ENCODE measurements at regions not wholly inside any gene's neighbourhood (a gene's known extent, or its start where the extent isn't known, plus 50 kb on each side); places are given as distances from the start of the nearest gene placed in this dataset.
"Not testable (repeated sequence)": the region's sequence is repeated elsewhere in the genome, so short reads cannot be mapped to it uniquely, and the experiment has no call there.

DNA sequence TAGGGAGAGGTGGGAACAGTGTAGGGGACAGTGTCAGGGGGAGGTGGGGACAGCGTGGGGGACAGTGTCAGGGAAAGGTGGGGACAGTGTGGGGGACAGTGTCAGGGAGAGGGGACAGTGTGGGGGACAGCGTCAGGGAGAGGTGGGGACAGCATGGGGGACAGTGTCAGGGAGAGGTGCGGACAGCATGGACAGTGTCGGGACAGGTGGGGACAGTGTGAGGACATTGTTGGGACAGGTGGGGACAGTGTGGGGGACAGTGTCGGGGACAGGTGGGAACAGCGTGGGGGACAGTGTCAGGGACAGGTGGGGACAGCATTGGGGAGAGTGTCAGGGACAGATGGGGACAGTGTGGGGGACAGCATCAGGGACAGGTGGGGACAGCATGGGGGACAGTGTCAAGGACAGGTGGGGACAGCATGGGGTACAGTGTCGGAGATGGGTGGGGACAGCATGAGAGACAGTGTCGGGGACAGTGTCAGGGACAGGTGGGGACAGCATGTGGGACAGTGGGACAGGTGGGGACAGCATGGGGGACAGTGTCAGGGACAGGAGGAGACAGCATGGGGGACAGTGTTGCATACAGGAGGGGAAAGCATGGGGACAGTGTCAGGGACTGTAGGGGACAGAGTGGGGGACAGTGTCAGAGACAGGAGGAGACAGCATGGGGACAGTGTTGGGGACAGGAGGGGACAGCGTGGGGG is 139.0 kb downstream of the TMEM121 start:
- no peak for TF ChIP-seq CTCF (IDR thresholded peaks at IDR 0.05; ENCODE audit: low read depth, low read length)

GRCh38 chr14:105665951-105666277 is 139.5 kb downstream of the TMEM121 start:
- Histone ChIP-seq H3K9me3 (ENCODE audit: severe bottlenecking) (no peaks in the 10 kb centered on the region), H3K4me3 (ENCODE audit: low read depth, low read length) (no peak overlapping the region), H3K36me3 (no peaks in the 10 kb centered on the region), H3K27ac (no peak overlapping the region), H3K27me3 (ENCODE audit: insufficient read depth, low read depth, severe bottlenecking) (peaks cover 9% of the 10 kb centered on the region)
- no peak for TF ChIP-seq CTCF (IDR thresholded peaks at IDR 0.05; ENCODE audit: low read depth, low read length)
- no peak for DNase-seq

More for the DNA sequence above, 139.0 kb downstream of the TMEM121 start:
- no peak for DNase-seq
- H3K4me3 ChIP-seq (ENCODE audit: low read depth, low read length), result no peak overlapping the region
- H3K27me3 ChIP-seq (ENCODE audit: insufficient read depth, low read depth, severe bottlenecking), result peaks cover 10% of the 10 kb centered on the region
- H3K27ac ChIP-seq, result no peak overlapping the region
- peaks cover under 1% of the 10 kb centered on the region for H3K9me3 ChIP-seq (ENCODE audit: severe bottlenecking)
- H3K36me3 ChIP-seq, result no peaks in the 10 kb centered on the region

DNA sequence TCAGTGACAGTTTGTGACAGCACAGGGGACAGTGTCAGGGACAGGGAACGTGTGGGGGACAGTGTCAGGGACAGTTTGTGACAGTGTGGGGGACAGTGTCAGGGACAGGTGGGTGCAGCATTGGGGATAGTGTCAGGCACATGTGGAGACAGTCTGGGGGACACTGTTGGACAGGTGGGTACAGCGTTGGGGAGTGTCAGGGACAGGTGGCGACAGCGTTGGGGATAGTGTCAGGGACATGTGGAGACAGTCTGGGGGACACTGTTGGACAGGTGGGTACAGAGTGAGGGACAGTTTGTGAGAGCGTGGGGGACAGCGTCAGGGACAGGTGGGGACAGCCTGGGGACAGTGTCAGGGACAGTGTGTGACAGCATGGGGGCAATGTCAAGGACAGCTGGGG is 140.0 kb downstream of the TMEM121 start:
- H3K27me3 ChIP-seq (ENCODE audit: insufficient read depth, low read depth, severe bottlenecking), result peaks cover 7% of the 10 kb centered on the region
- H3K9me3 ChIP-seq (ENCODE audit: severe bottlenecking), result no peaks in the 10 kb centered on the region
- DNase-seq, result no peak
- H3K27ac ChIP-seq, result no peak overlapping the region
- H3K4me3 ChIP-seq (ENCODE audit: low read depth, low read length), result no peak overlapping the region
- no peak for TF ChIP-seq CTCF (IDR thresholded peaks at IDR 0.05; ENCODE audit: low read depth, low read length)
- H3K36me3 ChIP-seq, result no peaks in the 10 kb centered on the region

GRCh38 chr14:105666991-105667662 is 140.7 kb downstream of the TMEM121 start:
- not testable (repeated sequence) for H3K9me3 ChIP-seq (ENCODE audit: severe bottlenecking); H3K36me3 ChIP-seq; H3K4me3 ChIP-seq (ENCODE audit: low read depth, low read length); DNase-seq; H3K27me3 ChIP-seq (ENCODE audit: insufficient read depth, low read depth, severe bottlenecking); H3K27ac ChIP-seq

DNA sequence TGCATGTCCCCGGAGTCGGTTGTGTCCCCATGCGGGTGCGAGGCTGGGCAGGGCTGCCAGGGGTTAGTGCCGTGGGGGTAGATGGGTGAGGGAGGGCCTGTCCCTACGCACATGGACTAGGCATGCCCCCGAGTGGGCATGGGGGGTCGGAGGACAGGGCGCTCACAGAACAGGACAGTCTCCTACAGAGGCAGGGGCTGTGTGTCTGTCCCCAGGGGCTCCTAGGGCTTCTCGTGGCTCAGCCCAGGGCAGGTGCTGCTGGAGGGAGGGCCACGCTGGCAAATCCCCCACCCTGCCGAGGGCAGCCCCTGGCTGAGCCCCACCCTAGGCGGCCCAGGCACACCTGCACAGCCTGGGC is 141.3 kb downstream of the TMEM121 start:
- H3K27ac ChIP-seq, result not testable (repeated sequence)

DNA sequence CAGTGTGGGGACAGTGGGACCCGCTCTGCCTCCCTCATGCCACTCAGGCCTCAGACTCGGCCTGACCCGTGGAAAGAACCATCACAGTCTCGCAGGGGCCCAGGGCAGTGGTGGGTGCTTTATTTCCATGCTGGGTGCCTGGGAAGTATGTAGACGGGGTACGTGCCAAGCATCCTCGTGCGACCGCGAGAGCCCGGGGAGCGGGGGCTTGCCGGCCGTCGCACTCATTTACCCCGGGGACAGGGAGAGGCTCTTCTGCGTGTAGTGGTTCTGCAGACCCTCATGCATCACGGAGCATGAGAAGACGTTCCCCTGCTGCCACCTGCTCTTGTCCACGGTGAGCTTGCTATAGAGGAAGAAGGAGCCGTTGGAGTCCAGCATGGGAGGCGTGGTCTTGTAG is 141.6 kb downstream of the TMEM121 start:
- not testable (repeated sequence) for H3K9me3 ChIP-seq (ENCODE audit: severe bottlenecking); DNase-seq; H3K27ac ChIP-seq; H3K4me3 ChIP-seq (ENCODE audit: low read depth, low read length); H3K36me3 ChIP-seq; H3K27me3 ChIP-seq (ENCODE audit: insufficient read depth, low read depth, severe bottlenecking)

More for the DNA sequence above, 141.3 kb downstream of the TMEM121 start:
- DNase-seq; H3K4me3 ChIP-seq (ENCODE audit: low read depth, low read length); H3K36me3 ChIP-seq; H3K27me3 ChIP-seq (ENCODE audit: insufficient read depth, low read depth, severe bottlenecking); H3K9me3 ChIP-seq (ENCODE audit: severe bottlenecking): not testable (repeated sequence)

- H3K27me3 ChIP-seq (ENCODE audit: insufficient read depth, low read depth, severe bottlenecking), result peaks cover 12% of the 10 kb centered on the region
- H3K36me3 ChIP-seq; H3K27ac ChIP-seq; H3K9me3 ChIP-seq (ENCODE audit: severe bottlenecking); H3K4me3 ChIP-seq (ENCODE audit: low read depth, low read length); DNase-seq: not testable (repeated sequence)
Observed at GRCh38 chr14:105668471-105669230, 142.3 kb downstream of the TMEM121 start.

- not testable (repeated sequence) for H3K4me3 ChIP-seq (ENCODE audit: low read depth, low read length); H3K9me3 ChIP-seq (ENCODE audit: severe bottlenecking); H3K36me3 ChIP-seq; H3K27ac ChIP-seq; DNase-seq
- peaks cover 18% of the 10 kb centered on the region for H3K27me3 ChIP-seq (ENCODE audit: insufficient read depth, low read depth, severe bottlenecking)
Observed at GRCh38 chr14:105669231-105669610, 142.8 kb downstream of the TMEM121 start.

DNA sequence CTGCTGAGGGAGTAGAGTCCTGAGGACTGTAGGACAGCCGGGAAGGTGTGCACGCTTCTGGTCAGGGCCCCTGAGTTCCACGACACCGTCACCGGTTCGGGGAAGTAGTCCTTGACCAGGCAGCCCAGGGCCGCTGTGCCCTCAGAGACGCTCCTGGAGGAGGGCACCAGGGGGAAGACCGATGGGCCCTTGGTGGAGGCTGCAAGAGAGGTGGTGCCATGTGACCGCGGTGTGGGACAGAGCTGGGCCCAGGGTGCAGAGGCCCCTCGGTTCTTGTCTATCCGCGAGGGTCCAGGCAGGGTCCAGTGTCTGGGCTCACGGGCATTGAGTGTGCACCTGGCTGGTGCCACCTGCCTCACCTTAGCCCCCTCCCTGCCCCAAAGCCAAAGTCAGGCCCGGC is 143.3 kb downstream of the TMEM121 start:
- H3K27me3 ChIP-seq (ENCODE audit: insufficient read depth, low read depth, severe bottlenecking), result peaks cover 22% of the 10 kb centered on the region
- H3K4me3 ChIP-seq (ENCODE audit: low read depth, low read length); H3K36me3 ChIP-seq; H3K27ac ChIP-seq; H3K9me3 ChIP-seq (ENCODE audit: severe bottlenecking); DNase-seq: not testable (repeated sequence)

DNA sequence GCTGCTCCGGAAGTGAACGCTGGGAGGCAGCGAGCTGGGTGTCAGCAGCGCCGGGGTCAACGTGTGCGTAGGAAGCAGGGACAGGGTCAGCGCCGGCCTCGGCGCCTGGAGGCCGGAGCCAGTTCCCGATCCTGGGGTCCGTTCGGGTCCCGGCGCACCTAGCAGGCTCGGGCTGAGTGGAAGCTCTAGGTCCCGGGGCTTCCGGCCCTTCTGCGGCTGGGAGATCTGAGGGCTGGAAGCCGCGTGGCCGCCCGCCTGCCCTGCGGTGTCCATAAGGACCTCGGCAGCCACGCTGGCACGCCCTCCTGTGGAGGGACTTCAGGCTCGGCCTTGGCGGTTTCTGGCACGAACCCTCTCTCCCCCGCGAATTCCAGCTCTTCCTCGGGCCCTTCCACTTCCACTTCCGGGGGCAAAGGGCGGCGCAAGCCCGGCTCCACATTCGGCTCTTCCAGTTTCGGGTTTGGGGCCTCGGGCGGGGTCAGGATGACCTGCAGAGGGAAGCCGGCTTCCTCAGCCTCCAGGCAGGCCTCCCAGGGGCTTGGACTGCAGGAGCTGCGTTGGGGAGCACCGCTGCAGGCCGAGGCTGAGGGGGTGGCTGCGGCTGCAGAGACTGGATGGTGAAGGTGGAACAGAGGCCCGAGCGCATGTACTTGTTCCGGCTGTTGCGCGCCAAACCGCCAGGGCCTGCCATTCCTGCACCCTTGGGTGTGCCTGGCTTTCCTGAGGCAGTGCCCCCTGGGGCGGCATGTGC is 146.2 kb downstream of the TMEM121 start:
- not testable (repeated sequence) for H3K27ac ChIP-seq; H3K36me3 ChIP-seq; H3K4me3 ChIP-seq (ENCODE audit: low read depth, low read length); H3K9me3 ChIP-seq (ENCODE audit: severe bottlenecking); DNase-seq
- H3K27me3 ChIP-seq (ENCODE audit: insufficient read depth, low read depth, severe bottlenecking), result peaks cover 27% of the 10 kb centered on the region

- not testable (repeated sequence) for DNase-seq; H3K27ac ChIP-seq; H3K9me3 ChIP-seq (ENCODE audit: severe bottlenecking); H3K36me3 ChIP-seq; H3K4me3 ChIP-seq (ENCODE audit: low read depth, low read length)
- H3K27me3 ChIP-seq (ENCODE audit: insufficient read depth, low read depth, severe bottlenecking), result peaks cover 23% of the 10 kb centered on the region
Observed at GRCh38 chr14:105675433-105675832, 149.1 kb downstream of the TMEM121 start.
